ENCODE measurements at regions not wholly inside any gene's neighbourhood (a gene's known extent, or its start where the extent isn't known, plus 50 kb on each side); places are given as distances from the start of the nearest gene placed in this dataset.

DNA sequence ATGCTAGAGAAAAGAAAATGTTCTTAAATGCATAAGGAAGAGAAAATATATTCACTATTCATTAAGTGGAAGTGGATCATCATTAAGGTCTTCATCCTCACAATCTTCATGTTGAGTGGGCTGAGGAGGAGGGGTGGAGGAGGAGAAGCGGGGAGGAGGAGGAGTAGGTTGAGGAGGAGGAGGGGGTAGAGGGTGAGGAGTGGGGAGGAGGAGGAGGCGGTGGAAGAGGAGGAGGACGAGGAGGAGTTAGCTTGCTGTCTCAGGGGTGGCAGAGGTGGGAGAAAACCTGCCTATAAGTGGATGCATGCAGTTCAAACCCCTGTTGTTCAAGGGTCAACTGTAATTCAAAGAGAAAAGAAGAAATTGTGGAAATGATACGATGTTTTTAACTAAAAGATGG, 71.6 kb downstream of the MYEOV start:
- DNase-seq (ENCODE audit: low spot score): no peak

DNA sequence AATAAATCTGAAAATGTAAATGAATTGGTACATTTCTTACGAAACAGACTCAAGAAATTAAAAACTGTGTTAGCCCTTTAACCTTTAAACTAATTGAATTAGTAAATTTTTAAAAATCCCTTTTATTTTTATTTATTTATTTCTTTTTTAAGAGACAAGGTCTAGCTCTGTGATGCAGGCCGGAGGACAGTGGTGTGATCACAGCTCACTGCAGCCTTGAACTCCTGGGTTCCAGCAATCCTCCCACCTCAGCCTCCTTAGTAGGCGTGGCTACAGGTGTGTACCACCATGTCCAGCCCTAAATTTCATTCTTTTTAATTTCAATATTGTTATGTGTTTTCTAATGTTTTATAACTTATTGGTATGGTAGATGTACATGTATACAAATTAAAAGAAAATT, 72.6 kb downstream of the MYEOV start:
- DNase-seq (ENCODE audit: low spot score): no peak

DNA sequence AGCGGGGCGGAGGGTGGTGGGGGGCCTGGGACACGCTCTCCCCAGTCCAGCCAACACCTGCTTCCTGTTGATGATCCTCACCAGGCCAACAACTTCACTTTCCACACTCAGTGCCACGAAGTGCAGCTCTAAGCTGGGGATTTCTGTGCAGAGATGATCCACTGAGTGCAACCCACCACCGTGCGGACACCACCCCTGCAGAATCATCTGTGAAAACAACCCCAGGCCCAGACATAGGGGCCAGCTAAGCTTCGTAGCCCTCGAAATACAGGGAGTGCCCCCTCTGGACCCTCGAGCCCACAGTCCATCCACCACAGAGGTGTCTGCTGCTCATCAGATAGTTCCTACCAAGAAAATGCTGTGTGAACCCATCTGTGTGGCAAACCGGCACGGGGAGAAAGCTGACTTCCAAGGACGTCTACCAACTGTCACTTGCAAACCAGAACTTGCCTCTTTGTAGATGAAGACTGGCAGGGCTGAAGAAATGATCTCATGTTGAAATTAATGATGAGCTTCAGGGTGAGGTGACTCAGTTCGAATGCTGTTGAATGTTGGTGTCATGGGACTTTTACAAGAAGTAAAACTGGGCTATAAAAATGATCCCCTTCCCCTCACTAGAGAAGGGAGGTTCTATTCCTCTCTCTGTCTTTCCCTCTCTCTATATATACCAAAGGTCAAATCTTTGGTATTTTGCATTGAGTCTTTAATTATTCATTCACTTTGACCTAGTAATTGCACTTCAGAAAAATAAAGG, 73.4 kb downstream of the MYEOV start:
- DNase-seq (ENCODE audit: low spot score): no peak

DNA sequence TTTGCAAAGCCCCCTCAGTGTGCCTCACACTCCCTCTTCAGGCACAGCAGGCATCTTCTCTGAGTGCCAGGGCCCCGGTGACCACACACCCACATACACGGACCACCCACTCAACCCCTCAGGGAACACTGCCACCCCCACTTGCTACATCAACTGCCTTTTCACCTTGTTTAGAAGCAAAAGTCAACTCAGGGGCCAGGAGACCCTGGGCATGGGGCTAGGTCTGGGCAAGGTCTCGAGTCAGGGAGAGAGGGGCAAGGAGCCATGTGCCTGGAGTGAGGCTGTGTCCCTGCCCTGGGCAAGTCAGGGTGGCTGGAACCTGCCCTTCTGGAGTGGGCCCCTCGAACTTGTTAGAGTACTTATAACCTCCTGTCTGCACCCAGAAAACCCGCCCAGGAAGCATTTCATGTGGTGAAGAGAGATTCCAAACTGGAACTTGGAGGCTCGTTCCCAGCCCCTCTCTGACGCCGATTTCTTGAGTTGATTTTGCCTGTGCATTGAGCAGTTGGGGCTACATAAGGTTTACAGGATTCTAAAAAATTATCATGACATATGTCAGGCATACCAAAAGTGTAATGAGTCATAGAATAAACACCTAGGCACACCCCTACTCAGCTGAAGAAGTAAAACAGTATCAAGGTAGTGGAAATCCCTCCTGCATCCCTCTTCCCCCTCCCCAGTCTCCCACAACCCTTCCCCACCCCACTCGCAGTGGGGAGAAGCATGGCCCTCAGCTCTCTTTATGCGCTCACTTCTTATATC, 74.3 kb downstream of the MYEOV start:
- no peak for DNase-seq (ENCODE audit: low spot score)

DNA sequence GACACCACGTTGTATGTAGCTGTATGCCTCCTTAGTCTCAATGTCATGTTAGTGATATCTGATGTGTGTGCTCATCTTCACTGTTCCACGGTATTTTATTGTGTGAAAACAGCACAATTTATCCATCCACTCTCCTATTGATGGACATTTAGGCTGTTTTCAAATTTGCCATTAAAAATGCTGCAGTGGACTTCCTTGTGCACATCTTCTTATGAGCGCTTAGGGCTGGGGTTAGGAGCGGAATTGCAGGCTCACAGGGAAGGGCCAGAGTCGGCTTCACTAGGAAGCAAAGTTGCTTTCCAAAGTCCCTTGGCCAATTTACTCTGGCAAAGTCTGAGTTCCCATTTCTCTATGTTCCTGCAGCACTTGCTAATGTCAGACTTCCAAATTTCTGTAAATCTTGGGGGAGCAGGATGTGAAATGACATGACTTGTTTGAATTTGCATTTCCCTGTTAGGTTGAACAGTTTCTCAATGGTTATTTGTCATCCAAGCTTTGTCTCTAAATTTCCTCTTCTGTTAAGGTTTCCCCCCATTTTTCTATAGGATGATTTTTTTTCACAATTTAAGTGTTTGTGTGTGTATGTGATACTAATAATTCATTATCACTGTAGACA, 75.4 kb downstream of the MYEOV start:
- DNase-seq (ENCODE audit: low spot score): no peak

DNA sequence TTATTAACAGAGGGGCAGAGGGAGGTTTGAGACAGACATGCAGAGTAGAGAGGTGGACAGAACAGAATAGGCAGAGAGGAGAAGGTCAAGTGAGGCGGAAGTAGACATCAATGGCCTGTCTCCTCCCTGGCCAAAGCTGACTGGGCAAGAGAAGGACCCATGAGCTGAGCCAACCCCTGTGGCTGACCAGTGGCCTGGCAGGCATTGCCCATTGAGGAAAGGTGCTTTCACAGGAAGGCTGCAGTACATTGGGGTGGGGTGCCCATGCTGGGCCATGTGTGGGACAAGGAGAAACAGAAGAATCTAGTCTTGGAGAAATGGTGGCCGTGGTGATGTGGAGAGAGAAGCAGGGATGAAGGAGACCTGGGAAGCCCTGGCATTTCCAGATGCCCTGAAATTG, 76.0 kb downstream of the MYEOV start:
- DNase-seq (ENCODE audit: low spot score): no peak

DNA sequence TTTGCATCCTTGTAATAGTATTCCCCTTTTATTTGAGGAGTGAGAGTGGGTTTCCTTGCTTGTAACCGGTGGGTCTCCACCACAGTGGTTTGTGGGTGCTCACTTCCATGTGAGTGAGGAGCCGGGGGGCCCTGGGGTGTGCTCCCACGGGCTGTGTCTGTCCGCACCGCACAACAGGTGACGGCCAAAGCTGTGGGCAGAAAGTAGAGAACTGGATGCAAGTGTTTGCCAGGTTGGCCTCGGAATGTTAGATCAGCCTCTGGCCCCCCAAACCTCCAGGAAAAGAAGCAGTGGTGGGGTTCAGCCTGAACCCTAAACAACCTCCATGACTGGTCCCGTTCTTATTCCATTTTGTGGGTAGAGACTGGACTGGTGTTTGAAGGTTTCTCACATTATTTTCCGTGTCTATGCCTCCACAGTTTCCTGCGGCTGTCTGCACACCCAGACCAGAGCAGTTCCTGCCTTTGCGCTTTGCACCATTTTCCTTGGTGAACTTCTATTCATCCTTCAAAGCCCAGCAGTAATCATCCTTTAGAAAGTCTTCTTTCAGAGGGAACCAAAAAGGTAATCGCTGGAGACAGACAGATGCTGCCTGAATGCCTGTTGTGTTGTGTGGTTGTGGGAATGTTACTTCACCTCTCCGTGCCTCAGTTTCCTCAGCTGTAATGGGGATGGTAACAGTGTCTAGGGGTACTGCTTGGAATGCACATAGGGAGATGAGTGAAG, 77.2 kb downstream of the MYEOV start:
- no peak for DNase-seq (ENCODE audit: low spot score)

DNA sequence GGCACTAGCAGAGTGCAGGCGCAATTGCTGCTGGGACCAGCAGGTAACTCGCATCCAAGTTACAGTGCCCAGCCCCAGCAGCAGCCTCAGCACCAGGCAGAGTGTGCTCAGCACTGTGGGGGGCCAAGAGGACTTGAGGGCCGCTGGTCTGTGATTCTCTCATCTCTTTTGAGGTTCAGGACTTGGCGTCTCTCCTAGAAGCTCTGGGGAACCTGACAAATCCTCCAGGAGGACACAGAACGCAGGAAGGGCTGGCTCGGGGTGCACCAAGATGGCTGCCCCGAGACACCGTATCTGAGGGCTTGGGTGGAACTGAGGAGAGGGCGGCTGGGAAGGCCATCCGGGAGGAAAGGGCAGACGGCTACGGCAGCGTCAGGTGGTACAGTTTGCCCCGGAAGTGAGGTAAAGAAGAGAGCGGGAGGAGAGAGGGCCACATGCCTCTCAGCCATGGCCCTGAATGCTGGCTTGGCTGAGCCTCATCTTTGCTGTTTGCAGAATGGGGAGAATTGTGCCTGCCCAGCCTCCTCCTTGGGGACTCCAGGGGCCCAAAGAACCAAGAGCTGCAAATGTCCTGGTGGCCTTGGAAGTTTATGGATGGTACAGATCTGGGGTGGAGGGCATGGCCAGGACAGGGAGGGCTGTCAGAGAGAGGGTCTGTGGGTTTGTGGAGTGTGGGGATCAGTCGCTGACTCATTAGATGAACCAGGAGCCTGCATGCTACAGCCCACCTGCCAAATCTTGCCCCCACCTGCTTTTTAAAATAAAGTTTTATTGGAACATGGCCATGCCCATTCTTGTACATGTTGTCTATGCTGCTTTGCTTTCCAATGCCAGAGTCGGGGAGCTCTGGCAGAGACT, 78.0 kb downstream of the MYEOV start:
- no peak for DNase-seq (ENCODE audit: low spot score)

DNA sequence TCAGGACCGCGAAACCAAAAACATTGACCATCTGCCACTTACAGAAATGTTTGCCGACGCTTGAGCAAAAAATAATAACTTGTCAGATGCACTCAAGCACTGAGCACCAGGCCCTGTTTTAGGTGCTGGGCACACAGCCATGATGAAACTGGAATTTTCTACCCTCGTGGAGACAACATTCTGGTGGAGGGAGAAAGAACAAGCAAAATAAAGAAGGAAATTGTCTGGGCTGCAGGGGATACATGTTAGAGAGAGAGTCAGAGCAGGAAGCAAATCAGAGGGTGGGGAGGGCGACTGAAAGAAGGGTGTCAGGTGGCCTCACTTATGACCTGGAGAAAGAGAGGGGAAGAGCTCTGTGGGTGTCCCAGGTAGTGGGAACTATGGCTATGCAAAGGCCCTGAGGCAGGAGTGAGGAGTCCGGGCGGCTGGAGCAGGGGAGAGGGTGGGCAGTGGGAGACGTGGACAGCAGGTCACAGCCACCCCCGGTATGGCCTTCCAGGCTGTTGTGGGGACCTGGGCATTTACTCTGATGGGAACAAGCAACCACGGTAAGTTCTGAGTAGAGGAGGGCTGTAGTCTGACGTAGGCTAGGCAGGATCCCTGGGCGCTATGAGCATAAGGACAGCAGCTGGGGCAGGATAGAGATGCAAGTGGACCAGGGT, 78.8 kb downstream of the MYEOV start:
- no peak for DNase-seq (ENCODE audit: low spot score)

DNA sequence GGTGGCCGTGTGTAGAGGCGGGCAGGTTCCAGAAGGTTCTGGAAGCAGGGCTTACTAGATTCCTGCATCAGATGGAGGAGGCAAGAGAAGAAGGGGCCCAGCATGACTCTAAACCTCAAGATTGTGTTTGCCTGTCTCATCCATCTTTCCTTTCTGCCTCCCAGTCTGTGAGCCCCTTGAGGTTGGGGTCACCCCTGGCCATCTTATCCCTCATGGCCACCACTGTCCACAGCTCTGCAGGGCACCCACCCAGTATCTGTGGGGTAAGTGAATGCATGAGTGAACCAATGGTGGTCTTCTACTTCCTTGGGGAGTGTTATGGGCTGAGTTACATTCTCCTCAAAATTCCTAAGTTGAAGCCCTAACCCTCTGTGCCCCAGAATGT, 79.3 kb downstream of the MYEOV start:
- no peak for DNase-seq (ENCODE audit: low spot score)

DNA sequence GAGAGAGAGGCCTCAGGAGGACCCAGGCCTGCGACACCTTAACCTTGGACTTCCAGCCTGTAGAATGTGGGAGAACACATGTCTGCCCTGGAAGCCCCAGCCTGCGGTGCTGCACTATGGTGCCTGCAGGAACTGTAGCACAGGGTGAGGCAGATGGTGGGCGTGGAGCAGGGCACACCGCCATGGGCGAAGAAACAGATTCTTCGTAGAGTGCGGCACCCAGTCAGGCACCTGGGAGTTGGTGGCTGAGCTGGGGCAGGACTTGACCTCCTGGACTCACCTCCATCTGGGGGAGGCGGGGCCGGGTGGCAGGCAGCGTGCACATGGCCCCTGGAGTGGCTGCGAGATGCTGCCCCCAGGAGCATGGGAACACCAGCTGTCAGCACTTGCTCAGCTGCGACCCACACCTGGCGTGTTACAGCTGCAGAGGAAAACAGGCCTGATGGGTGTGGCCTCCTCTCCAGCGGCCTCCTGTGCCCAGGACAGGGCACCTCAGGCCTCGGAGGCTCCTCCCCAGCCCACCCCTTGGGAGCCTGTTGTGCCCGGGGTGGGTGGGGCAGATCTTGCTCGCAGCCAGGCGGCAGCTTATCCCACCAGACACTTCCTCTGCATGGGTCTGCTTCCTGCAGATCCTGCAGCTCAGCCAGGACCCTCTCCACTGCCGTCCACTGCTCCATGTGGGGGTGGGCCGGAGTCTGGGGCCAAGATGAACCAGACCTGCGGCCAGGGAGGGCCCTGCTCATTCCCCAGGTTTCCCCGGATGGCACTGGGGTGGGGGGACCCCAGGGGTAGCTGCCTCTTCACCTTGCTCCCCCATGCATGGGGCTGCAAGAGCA, 80.4 kb downstream of the MYEOV start:
- DNase-seq (ENCODE audit: low spot score): no peak

DNA sequence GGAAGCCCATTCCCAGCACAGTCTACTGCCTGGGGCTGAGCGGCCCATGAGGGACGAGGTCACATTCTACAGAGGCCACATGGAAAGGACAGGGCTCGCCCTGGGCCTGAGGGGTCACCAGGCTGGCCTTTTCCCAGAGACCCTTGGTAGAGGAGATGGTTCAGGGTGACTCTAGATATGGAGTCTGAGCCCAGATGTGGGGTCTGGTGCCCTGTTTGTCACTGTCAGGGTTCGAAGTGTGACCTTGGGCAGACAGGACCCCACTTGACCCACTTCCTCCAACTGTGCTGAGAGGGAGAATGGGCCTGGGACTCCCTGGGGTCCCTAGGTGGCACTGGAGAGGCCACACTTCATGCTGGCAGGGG, 81.0 kb downstream of the MYEOV start:
- DNase-seq (ENCODE audit: low spot score): no peak

DNA sequence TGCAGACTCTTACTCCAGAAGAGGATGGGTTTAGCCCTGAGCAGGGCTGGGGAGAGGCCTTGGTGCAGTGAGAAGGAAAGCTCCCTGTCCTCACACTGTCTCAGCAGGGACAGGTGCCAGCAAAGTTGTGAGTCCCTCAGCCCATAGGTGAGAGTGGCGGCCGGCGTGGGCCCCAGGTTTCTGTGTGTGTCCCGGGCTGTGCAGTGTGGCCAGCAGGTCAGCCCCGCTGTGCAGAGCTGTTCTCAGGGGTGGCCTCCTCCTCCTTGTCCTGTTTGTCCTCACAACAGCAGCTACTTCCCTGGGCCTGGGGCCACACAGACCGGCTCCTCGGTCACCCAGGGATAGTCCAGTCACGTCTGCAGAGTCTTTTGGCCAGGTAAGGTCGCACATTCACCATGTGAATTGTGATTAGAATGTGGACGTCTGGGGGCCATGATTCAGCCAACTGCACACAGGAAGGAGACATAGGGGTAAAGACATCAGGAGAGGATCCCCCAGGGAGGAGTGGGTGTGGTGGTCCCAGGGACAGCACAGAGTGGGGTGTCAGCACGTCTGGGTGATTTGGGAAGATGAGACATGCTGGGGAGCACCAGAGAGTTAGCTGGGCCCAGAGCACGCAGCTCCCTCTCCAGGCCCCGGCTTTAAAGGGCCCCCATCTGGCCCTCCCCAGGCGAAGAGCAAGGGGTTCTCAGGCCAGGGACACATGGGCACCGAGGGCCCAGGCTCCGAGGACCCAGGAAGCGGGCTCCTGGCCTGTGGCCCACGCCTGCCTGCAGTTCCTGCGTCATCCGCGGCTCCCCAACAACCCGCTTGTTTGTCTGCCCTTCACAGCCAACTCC, 81.6 kb downstream of the MYEOV start:
- DNase-seq (ENCODE audit: low spot score): no peak

DNA sequence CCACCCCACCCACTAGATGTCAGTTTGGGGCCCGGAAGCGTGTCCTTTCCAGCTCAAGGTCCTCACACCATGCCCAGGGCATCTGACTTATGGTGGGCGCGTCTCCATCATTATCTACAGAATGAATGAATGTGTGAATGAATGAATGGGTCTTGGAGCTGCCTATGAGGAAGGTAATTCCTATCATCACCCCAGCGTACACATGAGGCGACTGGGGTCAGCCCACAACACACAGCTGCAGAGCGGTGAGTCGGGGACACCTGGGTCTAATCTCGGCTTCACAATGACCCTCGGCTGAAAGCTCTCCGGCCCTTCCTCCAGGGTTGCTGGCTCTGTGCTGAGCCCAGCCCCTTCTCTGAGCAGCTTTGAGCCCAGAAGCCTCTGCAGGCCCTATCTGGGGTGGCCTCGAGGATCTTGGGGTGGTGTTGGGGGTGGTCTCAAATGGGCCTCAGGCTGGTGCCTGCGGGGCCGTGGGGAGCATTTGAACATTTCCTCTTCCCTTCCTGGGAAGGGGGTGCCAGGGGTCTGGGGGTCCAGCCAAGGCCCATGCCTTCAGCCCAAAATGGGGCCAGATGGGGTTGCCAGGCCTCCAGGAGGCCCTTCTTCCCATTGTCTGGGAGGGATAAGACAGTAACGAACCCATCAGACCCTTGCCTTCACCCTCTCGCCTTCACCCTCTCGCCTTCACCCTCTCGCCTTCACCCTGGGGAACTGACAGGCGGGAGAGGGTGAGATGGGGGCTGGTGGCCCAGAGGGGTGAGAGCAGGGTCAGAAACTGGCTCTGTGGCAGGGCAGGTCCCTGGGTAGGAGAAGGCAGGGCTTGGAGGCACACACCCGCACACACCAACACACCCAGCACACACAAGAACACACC, 82.4 kb downstream of the MYEOV start:
- DNase-seq (ENCODE audit: low spot score): no peak

DNA sequence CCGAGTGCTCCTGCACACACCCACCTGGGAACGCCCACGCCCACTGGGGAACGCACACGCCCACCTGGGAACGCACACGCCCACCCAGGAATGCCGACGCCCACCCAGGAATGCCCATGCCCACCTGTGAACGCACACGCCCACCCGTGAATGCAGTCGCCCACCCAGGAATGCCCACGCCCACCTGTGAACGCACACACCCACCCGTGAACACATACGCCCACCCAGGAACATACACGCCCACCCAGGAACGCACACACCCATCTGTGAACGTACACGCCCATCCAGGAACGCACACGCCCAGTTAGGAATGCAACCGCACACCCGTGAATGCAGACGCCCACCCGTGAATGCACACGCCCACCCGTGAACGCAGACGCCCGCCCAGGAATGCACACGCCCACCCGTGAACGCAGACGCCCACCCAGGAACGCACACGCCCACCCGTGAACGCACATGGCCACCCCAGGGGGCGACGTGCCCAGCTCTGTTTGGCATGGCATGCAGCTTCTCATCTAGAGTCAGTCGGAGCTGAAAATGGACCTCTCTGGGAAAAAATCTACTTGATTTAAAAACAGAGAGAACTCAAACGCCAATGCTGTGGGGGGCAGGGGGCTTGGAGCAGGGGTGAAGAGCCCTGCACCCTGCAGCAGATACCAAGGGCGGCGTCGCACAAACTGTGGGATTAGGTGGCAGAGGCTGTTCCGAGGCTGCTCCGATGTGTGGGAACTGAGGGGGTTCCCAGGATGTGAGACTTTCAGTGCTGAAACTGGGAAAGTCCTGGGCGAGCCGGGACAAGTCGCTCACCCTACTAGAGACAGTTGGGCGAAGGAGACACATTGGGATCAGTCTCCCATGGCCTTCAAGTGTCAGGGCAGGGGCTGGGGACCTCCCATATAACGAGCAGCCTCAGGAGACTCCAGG, 83.3 kb downstream of the MYEOV start:
- no peak for DNase-seq (ENCODE audit: low spot score)

DNA sequence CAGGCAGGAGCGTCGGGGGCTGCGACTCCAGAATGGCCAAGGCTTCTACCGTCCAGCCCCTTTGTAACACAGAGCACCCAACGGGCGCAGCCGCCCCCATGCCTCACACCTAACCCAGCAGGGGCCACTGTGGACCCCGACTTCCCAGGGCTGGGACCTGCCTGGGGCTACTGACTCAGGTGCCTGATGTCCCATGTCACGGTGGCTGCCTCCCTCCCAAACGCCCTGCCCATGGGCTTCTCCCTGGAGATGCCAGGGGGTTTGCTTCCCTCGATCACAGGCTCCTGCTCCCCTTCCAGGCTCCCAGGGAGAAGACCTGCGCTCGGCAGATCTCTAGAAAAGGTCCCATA, 84.0 kb downstream of the MYEOV start:
- no peak for DNase-seq (ENCODE audit: low spot score)

Data from Ammon's horn (tissue), 1 donor.